NCI-H1417 (cell line): ENCODE measurements at regions not wholly inside any gene's neighbourhood (a gene's known extent, or its start where the extent isn't known, plus 50 kb on each side); places are given as distances from the start of the nearest gene placed in this dataset.
A peak's percentile ranks its signal among the peaks of the same experiment; 100 is the strongest.
"Not testable (repeated sequence)": the region's sequence is repeated elsewhere in the genome, so short reads cannot be mapped to it uniquely, and the experiment has no call there.

ENCODE experiments used
- DNase-seq, 3 experiments: peaks; one replicate each; lab custom pipeline; 2025; lab: John Stamatoyannopoulos, UW

DNA sequence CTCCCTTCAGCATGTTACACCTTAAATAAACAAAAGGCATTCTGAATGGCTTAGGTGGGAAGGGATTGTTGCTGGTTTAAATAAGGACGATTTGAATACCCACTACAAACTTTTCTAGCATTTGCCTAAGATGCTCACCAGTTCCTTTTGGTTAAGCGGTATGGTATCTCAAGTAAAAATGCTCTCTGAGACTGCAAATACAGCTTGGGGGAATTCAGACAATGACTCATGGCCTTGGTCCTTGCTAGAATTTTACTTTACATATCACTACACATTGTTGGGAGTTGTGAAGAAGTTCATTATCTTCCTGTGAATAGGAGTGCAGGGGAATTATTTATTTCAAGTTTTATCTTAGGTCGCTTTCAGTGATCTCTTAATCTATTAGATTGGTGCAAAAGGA is 670.7 kb downstream of the UTRN start:
- DNase-seq, result no peak

GRCh38 chr6:144956697-144957096 is 671.6 kb downstream of the UTRN start:
- DNase-seq, result not testable (repeated sequence)

GRCh38 chr6:144957236-144957937 is 672.3 kb downstream of the UTRN start:
- DNase-seq, result no peak

DNA sequence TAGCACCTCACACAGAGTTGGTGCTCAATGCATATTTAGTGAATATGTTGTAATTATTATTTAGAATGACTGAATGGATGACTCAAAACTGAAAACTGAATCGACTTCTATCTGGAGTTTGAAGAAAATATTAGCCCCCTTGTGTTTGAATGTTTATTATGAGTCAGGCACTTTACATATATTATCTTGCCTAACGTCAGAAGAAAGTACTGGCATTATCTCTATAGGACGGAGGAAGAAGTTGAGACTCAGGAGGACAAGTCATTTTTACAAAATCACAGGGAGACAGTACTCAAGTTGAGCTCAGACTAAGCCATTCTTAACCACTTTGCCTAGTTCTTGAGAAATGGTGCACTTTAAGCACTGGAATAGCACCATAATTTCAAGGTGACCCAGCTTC is 684.0 kb downstream of the UTRN start:
- no peak for DNase-seq

DNA sequence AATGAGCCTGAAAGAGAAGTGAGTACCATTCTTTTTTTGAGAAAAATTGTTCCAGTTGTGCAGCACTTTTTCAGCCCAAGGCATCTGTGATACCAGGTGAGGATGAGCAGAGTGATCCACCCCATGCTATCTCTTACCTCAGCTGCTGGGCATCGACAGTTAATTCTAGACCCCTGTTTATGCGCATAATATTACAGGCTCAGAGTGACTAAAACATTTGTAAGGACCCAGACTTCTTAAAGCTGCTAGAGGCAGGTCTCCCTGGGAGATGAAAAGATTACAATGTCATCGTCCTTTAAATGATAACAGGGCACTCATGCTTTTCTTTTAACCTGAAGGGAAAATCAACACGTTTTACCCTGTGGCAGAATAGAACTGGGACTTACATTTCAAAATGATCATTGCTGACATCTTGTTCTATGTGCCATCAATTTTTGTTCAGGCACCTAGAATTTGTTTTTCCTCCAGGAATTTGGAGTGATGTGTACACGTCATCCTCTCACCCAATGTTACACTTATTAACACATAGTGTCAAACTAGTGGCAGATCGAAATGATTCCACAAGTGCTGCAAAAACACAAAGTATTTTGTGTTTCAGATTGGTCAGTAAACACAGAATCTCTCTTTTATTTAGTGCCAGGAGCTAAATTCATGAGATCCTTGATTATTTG is 684.6 kb downstream of the UTRN start:
- no peak for DNase-seq

GRCh38 chr6:144977250-144977864 is 692.2 kb downstream of the UTRN start:
- peak; percentile 62 to 84 (median 82) for DNase-seq

- DNase-seq, result no peak
These were observed 693.1 kb downstream of the UTRN start for GRCh38 chr6:144978208-144978607.

DNA sequence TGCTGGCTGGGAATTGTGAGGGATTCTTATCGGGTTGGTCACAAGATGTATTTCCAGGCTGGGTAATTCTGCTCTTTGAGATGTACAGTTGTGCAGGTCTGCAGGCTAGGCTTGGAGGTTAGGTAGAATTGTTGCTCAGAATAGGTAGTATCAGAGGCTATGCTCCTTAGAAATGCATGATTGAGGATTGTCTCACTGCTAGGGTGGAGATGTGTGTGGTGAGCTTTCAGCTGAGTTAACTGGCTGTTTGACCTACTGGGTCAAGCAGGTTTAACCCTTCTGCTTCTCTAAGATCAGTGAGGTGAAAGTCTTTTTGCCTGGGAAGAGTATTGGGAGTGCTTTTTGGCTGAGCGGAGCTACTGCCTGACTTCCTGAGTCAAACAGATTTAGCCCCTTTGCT is 701.1 kb downstream of the UTRN start:
- no peak for DNase-seq

GRCh38 chr6:144989319-144990107 is 704.4 kb downstream of the UTRN start:
- no peak for DNase-seq

GRCh38 chr6:144990784-144991183 is 705.6 kb downstream of the UTRN start:
- DNase-seq, result peak in 1 of 3 experiments; percentile 21

GRCh38 chr6:144993870-144994269 is 708.7 kb downstream of the UTRN start:
- no peak for DNase-seq

DNA sequence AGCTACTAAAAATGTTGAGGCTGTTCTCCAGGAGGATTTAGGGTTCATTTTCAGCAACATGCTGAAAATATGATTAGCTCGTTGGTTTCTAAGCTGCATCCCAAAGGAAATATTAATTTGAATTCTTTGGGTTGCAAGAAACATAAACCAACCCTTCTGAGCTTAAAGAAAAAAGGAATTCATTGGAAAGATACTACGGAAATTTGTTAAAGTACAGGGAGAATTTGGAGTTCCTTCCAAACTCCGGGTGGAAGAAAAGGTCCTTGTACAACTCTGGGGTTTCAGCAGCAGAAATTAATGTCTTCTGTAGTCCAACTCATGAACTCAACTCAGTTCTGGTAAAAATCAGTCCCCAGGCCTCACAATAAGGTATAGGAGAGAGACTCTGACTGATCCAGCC is 712.9 kb downstream of the UTRN start:
- DNase-seq, result no peak

DNA sequence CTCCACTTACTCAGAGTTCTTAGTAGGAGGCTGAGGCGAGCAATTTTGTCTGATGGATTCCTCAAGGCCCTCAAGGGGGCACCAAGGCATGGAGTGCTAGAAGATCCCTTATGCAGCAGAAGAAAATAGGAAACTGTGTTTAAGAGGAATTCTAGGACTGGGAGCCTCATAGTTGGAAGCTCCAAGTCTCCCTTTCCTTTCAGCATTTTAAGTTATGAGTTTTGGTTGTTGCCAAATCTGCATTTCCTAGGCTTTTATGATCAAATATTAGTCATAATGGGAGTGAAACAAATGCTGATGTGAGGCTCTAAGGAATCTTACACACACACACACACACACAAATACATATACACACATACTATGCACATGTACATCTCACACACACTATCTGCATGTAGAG is 714.0 kb downstream of the UTRN start:
- no peak for DNase-seq

DNA sequence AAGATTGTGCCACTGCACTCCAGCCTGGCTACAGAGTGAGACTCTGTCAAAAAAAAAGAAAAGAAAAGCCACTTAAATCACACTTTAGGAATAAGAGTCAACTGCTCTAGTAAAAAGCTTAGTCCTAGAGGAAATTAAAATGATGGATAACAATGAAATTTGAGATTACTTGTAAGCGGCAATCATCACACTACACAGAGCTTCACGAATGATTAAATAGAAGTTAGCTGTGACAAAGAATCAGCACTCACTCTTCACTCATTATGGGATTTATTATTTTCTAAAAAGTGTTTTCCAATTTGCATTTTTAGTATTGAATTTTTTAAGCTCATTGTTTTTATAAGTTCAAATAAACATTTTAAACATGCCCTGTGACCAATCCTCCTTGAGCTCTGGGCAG is 718.0 kb downstream of the UTRN start:
- peak in 1 of 3 experiments; percentile 20 for DNase-seq

DNA sequence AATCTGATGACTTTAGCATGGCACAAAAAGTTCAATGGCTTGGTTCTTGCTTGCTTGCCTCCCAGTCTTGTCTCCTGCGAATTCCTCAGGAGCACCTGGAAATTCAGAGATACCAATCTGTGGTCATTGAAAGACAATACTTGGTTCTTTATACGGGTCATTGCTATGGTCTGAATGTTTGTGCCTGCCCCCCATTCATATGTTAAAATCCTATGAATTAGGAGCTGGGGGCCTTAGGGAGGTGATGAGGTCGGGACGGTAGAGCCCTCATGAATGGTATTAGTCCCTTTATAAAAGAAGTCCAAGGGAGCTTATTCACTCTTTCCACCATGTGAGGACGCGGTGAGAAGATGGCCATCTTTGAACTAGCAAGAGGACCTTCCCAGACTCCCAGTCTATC is 721.8 kb downstream of the UTRN start:
- no peak for DNase-seq

DNA sequence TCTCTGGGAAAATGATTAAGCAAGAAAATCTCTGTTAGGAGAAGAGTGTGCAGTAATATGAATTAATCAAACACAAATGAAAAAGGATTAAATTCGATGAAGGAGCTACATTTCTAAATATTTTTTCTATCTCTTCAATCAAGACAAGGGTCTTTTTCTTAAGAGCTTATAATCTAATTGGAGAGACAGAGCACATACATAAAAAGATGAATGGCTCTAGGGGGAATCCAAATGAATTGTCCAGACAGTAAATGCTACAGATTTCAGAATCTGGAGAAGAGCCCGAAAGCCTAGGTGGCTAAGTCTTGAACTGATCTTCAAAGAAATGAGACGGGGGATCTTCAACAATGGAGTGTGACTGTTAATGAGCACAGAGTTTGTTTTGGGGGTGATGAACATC is 723.6 kb downstream of the UTRN start:
- no peak for DNase-seq

- DNase-seq, result no peak
These were observed 724.6 kb downstream of the UTRN start for GRCh38 chr6:145009711-145010110.

DNA sequence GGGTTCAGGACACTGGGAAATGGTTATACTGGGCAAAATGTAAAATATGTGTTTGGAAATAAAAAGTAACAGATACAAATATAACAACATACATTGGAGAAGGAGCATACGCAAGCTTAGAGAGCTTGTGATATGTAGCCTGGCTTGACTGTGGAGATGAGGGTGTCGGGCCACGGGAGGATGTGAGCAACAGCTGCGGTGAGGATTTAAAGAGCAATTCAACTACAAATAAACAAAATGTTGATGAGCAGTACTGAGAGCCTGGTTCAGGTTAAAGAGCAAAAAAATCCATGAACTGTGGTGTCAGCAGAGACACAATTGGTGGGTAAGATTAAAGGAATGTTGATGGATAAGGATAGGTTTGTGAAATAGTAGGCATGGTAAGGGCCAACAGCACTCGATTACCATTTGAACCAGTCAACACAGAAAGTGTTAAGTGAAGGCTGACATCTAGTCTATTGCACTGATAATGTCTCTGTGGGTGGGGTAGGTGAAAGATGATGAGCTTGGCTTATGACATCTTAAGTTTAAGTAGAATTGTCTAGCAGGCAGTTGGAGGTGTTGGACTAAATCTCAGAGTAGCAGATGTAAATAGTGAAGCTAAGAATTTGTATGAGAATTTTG is 723.2 kb downstream of the EPM2A start:
- DNase-seq, result no peak

DNA sequence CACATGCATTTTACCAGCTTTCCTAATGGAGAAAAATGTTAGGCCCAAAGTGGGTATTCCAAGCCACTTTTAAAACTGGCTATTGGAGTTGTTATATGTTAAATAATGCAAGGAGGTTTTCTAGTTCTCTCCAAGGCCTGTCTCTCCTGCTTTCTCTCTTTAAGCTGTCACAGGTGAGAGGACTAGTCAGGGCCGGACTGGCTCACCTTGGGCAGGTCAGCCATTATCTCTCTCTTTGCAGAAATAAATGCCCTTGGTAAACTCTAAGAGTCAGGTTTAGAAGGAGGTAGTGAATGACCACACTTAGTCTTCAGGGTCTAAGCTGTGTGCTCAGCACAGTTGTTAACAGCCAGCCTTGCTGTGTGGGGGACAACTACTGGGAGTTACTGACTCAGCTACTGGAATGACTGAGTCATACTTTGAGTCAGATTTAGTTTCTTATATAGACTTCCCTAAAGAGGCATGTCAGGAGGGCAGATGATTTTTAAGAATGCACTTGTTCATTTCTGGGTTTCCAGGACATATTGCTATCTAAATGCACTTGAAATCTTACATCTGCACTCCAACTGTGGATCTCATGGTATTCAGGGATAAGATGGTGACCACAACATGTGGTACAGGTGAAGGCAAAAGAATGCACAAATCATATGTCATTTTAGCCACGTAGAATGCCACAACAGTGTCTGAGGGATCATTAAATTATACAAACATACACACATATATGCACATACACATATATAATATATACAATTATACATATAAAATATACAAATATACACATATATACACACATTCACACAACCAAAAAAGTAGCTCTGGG is 719.4 kb downstream of the EPM2A start:
- DNase-seq, result no peak

- no peak for DNase-seq
These were observed 718.3 kb downstream of the EPM2A start for GRCh38 chr6:145017051-145017450.

GRCh38 chr6:145017516-145017915 is 717.8 kb downstream of the EPM2A start:
- DNase-seq, result no peak
